Gastrocnemius medialis (tissue), 4 donors: ENCODE measurements at regions not wholly inside any gene's neighbourhood (a gene's known extent, or its start where the extent isn't known, plus 50 kb on each side); places are given as distances from the start of the nearest gene placed in this dataset.

Experiments used
- CTCF ChIP-seq, 5 experiments: fragments of 450-650 bp in 3 of 5; fragments of 200-600 bp in 2 of 5; sonication (generic) in 2 of 5; IDR thresholded peaks in 4 of 5; conservative IDR thresholded peaks in 1 of 5; 1 replicate in 4 of 5; 2 replicates in 1 of 5; pipeline ENCODE4 v1.5.1; 2016 to 2019; ENCODE audit warnings: antibody characterized with exemption in 5 of 5, mild to moderate bottlenecking in 3 of 5, moderate library complexity in 3 of 5
- POLR2A ChIP-seq, 2 donors: fragments of 450-650 bp; IDR thresholded peaks; one replicate each; pipeline ENCODE4 v1.6.1; 2017; ENCODE audit warnings: antibody characterized with exemption in 2 of 2, mild to moderate bottlenecking in 2 of 2, moderate library complexity in 2 of 2

GRCh38 chr4:41870035-41870434 lies 65.2 kb upstream of the TMEM33 start:
- TF ChIP-seq POLR2A (IDR thresholded peaks at IDR 0.05) (no peak), CTCF (IDR thresholded peaks at IDR 0.05 in 4 of 5, conservative IDR thresholded peaks at IDR 0.05 in 1 of 5) (no peak)
